OCI-LY1 (cell line): ENCODE measurements at regions not wholly inside any gene's neighbourhood (a gene's known extent, or its start where the extent isn't known, plus 50 kb on each side); places are given as distances from the start of the nearest gene placed in this dataset.

ENCODE experiments used
- H2AFZ ChIP-seq: fragments of 200-600 bp; sonication (generic), shearing (Covaris generic); 2 replicates; pipeline ENCODE4 v1.6.0; 2014; ENCODE audit warnings: antibody characterized with exemption, mild to moderate bottlenecking, low read length
- H3F3A ChIP-seq: fragments of 200-600 bp; sonication (generic), shearing (Covaris generic); 2 replicates; pipeline ENCODE4 v1.6.0; 2014; ENCODE audit warnings: mild to moderate bottlenecking, antibody characterized with exemption, low read length, moderate library complexity; ENCODE audit not compliant: insufficient read depth
- H3K27ac ChIP-seq: fragments of 200-600 bp; sonication (generic); 2 replicates; pipeline ENCODE4 v1.5.1; 2014; ENCODE audit warnings: low read length, mixed run types, mild to moderate bottlenecking, low read depth; ENCODE audit not compliant: poor library complexity, severe bottlenecking
- H3K27me3 ChIP-seq: fragments of 200-600 bp; sonication (generic); 2 replicates; pipeline ENCODE4 v1.6.0; 2014; ENCODE audit warnings: antibody characterized with exemption, mild to moderate bottlenecking, low read length, moderate library complexity; ENCODE audit not compliant: insufficient read depth
- H3K36me3 ChIP-seq: fragments of 200-600 bp; sonication (generic); 2 replicates; pipeline ENCODE4 v1.6.1; 2014; ENCODE audit warnings: mild to moderate bottlenecking, antibody characterized with exemption, low read length, moderate library complexity, mixed read lengths; ENCODE audit not compliant: insufficient read depth
- H3K4me1 ChIP-seq: fragments of 200-600 bp; sonication (generic); 2 replicates; pipeline ENCODE4 v1.5.1; 2014; ENCODE audit warnings: mild to moderate bottlenecking, low read length, moderate library complexity; ENCODE audit not compliant: insufficient read depth, severe bottlenecking
- H3K4me2 ChIP-seq: fragments of 200-600 bp; sonication (generic), shearing (Covaris generic); 2 replicates; pipeline ENCODE4 v1.6.1; 2014; ENCODE audit warnings: low read length
- H3K4me3 ChIP-seq: fragments of 200-600 bp; sonication (generic); 2 replicates; pipeline ENCODE4 v1.5.1; 2014; ENCODE audit warnings: low read length, low read depth, mild to moderate bottlenecking, mixed read lengths; ENCODE audit not compliant: poor library complexity, severe bottlenecking
- H3K79me2 ChIP-seq: fragments of 200-600 bp; shearing (Covaris generic); 2 replicates; pipeline ENCODE4 v1.6.1; 2016; ENCODE audit warnings: mixed run types, low read length, mixed read lengths; ENCODE audit not compliant: insufficient read depth
- H3K9ac ChIP-seq: fragments of 200-600 bp; sonication (generic), shearing (Covaris generic); 2 replicates; pipeline ENCODE4 v1.6.1; 2014; ENCODE audit warnings: mild to moderate bottlenecking, low read length, mixed read lengths
- H3K9me2 ChIP-seq: fragments of 200-600 bp; sonication (generic), shearing (Covaris generic); 2 replicates; pipeline ENCODE4 v1.6.1; 2014; ENCODE audit warnings: low read depth, mild to moderate bottlenecking, low read length, mixed read lengths
- H3K9me3 ChIP-seq: fragments of 200-600 bp; shearing (Covaris generic); 2 replicates; pipeline ENCODE4 v1.6.1; 2014; ENCODE audit warnings: low read length, mixed read lengths
- H4K20me1 ChIP-seq: fragments of 200-600 bp; sonication (generic), shearing (Covaris generic); 2 replicates; pipeline ENCODE4 v1.6.0; 2016; ENCODE audit warnings: mild to moderate bottlenecking, low read length; ENCODE audit not compliant: insufficient read depth
- EZH2 ChIP-seq: fragments of 200-600 bp; sonication (generic), shearing (Covaris generic); IDR thresholded peaks from 2 replicates; pipeline ENCODE4 v1.8.0; 2017; ENCODE audit warnings: borderline replicate concordance, mixed run types, mild to moderate bottlenecking, antibody characterized with exemption, low read length, moderate library complexity, mixed read lengths
- TF ChIP-seq, protein P1 (sequence below): fragments of 200-600 bp; sonication (generic), shearing (Covaris generic); IDR thresholded peaks from 2 replicates; pipeline ENCODE4 v1.5.1; 2017; ENCODE audit warnings: mild to moderate bottlenecking, antibody characterized with exemption, low read length, moderate library complexity, mixed read lengths

DNA sequence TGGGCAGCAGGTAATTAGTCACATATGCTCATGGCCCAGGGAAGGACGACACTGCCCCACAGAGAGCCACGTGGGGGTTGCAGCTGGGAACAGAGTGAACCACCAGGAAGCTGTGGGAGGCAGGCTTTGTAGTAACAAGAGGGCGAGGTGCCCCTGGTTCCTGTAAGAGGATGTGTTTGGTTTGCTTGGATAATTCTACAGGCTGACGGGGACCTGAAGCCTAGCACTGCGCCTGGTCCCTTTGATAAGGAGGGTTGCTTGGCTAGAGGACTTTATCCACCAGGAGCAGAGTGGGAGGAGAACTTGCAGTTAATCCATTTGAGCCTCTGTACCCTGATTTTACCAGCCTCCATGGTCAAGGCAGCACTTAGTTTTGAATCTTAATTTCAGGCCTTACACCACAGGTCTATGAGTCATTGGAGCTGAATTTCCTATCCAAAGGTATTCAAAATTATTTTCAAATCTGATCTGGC is 67.4 kb upstream of the CLDN10 start:
- Histone ChIP-seq H3F3A (no peaks in the 10 kb centered on the region), H2AFZ (no peak overlapping the region), H3K4me3 (no peak overlapping the region), H3K9me3 (no peaks in the 10 kb centered on the region), H3K9ac (no peak overlapping the region), H3K36me3 (no peaks in the 10 kb centered on the region), H3K4me1 (no peaks in the 10 kb centered on the region), H3K9me2 (no peaks in the 10 kb centered on the region), H3K79me2 (no peaks in the 10 kb centered on the region), H3K27me3 (peaks cover 6% of the 10 kb centered on the region; the same call in 1 of the 2 replicates), H4K20me1 (no peaks in the 10 kb centered on the region), H3K4me2 (no peak overlapping the region), H3K27ac (no peak overlapping the region)
- TF ChIP-seq EZH2, result no peak
- TF ChIP-seq, protein P1, sequence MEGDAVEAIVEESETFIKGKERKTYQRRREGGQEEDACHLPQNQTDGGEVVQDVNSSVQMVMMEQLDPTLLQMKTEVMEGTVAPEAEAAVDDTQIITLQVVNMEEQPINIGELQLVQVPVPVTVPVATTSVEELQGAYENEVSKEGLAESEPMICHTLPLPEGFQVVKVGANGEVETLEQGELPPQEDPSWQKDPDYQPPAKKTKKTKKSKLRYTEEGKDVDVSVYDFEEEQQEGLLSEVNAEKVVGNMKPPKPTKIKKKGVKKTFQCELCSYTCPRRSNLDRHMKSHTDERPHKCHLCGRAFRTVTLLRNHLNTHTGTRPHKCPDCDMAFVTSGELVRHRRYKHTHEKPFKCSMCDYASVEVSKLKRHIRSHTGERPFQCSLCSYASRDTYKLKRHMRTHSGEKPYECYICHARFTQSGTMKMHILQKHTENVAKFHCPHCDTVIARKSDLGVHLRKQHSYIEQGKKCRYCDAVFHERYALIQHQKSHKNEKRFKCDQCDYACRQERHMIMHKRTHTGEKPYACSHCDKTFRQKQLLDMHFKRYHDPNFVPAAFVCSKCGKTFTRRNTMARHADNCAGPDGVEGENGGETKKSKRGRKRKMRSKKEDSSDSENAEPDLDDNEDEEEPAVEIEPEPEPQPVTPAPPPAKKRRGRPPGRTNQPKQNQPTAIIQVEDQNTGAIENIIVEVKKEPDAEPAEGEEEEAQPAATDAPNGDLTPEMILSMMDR, result no peak

DNA sequence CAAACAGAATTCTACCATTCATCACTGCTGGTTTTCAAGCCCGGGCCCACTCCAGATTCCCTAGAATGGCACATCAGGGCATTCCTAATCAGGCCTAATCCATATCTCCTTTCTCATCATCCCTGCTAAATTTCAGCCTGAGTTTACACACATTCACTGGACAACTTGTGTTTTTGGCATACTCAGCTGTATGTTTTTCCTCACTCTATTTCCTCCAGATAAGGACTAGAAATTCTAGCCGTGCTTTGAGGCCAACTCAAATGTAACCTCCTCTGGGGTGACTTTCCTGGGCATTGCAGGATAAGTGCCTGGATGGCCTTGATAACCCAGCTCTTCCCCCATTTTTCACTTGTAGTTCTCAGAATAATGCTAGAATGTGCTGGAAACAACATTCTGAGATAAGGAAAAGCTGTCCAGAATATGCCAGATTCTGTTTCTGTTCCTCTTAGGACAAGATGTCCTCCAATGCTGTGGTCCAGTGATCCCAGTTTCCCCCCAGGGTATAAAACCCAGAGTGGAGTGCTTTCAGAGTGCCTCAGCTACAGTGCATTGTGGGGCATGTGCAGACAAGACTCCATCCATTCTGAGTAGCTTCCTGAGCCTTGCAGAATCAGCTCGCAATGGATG is 66.9 kb upstream of the CLDN10 start:
- Histone ChIP-seq H3K4me3 (no peak overlapping the region), H3K36me3 (no peaks in the 10 kb centered on the region), H3K9me3 (no peaks in the 10 kb centered on the region), H3K79me2 (no peaks in the 10 kb centered on the region), H3K4me1 (no peaks in the 10 kb centered on the region), H2AFZ (no peak overlapping the region), H3K9ac (no peak overlapping the region), H3K9me2 (no peaks in the 10 kb centered on the region), H4K20me1 (no peaks in the 10 kb centered on the region), H3K27ac (no peak overlapping the region), H3K27me3 (peaks cover 3% of the 10 kb centered on the region; the same call in 1 of the 2 replicates), H3K4me2 (no peak overlapping the region), H3F3A (no peaks in the 10 kb centered on the region)
- TF ChIP-seq, protein P1, result no peak
- TF ChIP-seq EZH2, result no peak

DNA sequence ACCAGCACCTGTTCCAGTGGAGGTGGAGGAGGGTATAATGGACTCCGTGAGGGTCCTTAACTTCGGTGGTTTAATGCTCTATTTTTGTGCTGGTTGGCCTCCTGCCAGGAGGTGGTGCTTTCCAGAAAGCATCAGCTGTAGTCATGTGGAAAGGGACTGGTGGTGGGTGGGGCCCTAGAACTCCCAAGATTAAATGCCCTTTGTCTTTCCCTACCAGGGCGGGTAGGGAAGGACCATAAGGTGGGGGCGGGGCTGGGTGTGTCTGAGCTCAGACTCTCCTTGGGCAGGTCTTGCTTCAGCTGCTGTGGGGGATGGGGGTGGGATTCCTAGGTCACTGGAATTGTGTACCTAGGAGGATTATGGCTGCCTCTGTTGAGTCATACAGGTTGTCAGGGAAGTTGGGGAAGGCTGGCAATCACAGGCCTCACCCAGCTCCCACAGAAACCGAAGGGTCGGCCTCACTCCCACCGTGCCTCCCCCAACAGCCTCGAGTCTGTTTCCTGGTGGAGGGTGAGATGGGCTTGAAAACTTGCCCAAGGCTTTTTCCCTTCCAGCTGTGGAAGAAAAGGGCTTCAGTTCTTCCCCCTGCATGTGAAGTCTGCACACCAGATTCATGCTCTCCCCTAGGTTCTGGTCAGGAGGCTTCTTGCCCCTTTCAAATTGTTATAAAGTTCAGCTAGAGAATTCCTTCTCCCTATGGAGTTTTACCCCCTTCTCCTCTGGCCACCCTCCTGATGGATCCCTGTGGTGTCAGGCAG is 60.3 kb upstream of the CLDN10 start:
- no peak overlapping the region for H3K27ac ChIP-seq
- no peaks in the 10 kb centered on the region for H3K9me3 ChIP-seq
- no peaks in the 10 kb centered on the region for H3K27me3 ChIP-seq
- no peaks in the 10 kb centered on the region for H3K79me2 ChIP-seq
- H2AFZ ChIP-seq, result no peak overlapping the region
- no peaks in the 10 kb centered on the region for H3F3A ChIP-seq
- H3K4me2 ChIP-seq, result no peak overlapping the region
- no peak overlapping the region for H3K9ac ChIP-seq
- H3K36me3 ChIP-seq, result no peaks in the 10 kb centered on the region
- no peak overlapping the region for H3K4me3 ChIP-seq
- H3K9me2 ChIP-seq, result no peaks in the 10 kb centered on the region
- no peaks in the 10 kb centered on the region for H4K20me1 ChIP-seq
- TF ChIP-seq, protein P1, result no peak
- no peak for TF ChIP-seq EZH2
- no peaks in the 10 kb centered on the region for H3K4me1 ChIP-seq
